Glutamatergic neuron (in vitro differentiated cells): ENCODE measurements at regions not wholly inside any gene's neighbourhood (a gene's known extent, or its start where the extent isn't known, plus 50 kb on each side); places are given as distances from the start of the nearest gene placed in this dataset.

Experiments
- DNase-seq: peaks from one replicate; pipeline ENCODE4 v3.0.0; 2022
- H3K27ac Mint-ChIP-seq: one replicate; pipeline ENCODE4 v1.8.0; 2020; ENCODE audit warnings: mild to moderate bottlenecking, mixed read lengths, inconsistent platforms; ENCODE audit not compliant: unreplicated experiment
- H3K27me3 Mint-ChIP-seq: one replicate; pipeline ENCODE4 v1.8.0; 2020; ENCODE audit warnings: mild to moderate bottlenecking, moderate library complexity, mixed read lengths, inconsistent platforms; ENCODE audit not compliant: unreplicated experiment
- H3K36me3 Mint-ChIP-seq: one replicate; pipeline ENCODE4 v1.8.0; 2020; ENCODE audit warnings: mild to moderate bottlenecking, mixed read lengths, inconsistent platforms; ENCODE audit not compliant: unreplicated experiment
- H3K4me1 Mint-ChIP-seq: one replicate; pipeline ENCODE4 v1.8.0; 2020; ENCODE audit warnings: mild to moderate bottlenecking, low read depth, mixed read lengths, inconsistent platforms; ENCODE audit not compliant: unreplicated experiment
- H3K4me3 Mint-ChIP-seq: one replicate; pipeline ENCODE4 v1.8.0; 2020; ENCODE audit warnings: mild to moderate bottlenecking, mixed read lengths, inconsistent platforms; ENCODE audit not compliant: unreplicated experiment
- H3K9me3 Mint-ChIP-seq: one replicate; pipeline ENCODE4 v1.8.0; 2020; ENCODE audit warnings: mild to moderate bottlenecking, moderate library complexity, mixed read lengths, inconsistent platforms; ENCODE audit not compliant: unreplicated experiment
- CTCF ChIP-seq: fragments of 200-600 bp; sonication (generic); IDR thresholded peaks from one replicate; pipeline ENCODE4 v1.5.0; 2021; ENCODE audit not compliant: partially characterized antibody, unreplicated experiment

- no peak for DNase-seq
- H3K27ac Mint-ChIP-seq, result no peak overlapping the region
- no peaks in the 10 kb centered on the region for H3K9me3 Mint-ChIP-seq
- no peaks in the 10 kb centered on the region for H3K36me3 Mint-ChIP-seq
- H3K4me3 Mint-ChIP-seq, result no peak overlapping the region
- H3K4me1 Mint-ChIP-seq, result no peaks in the 10 kb centered on the region
- H3K27me3 Mint-ChIP-seq, result no peaks in the 10 kb centered on the region
- no peak for TF ChIP-seq CTCF
Measured at GRCh38 chr2:61758159-61758558, 95.7 kb downstream of the FAM161A start.

- no peak overlapping the region for H3K4me3 Mint-ChIP-seq
- H3K9me3 Mint-ChIP-seq, result no peaks in the 10 kb centered on the region
- no peaks in the 10 kb centered on the region for H3K4me1 Mint-ChIP-seq
- no peak for DNase-seq
- no peaks in the 10 kb centered on the region for H3K36me3 Mint-ChIP-seq
- no peaks in the 10 kb centered on the region for H3K27me3 Mint-ChIP-seq
- no peak overlapping the region for H3K27ac Mint-ChIP-seq
- TF ChIP-seq CTCF, result no peak
Measured at GRCh38 chr2:61753512-61753911, 100.3 kb downstream of the FAM161A start.

- H3K4me3 Mint-ChIP-seq, result no peak overlapping the region
- no peak for DNase-seq
- H3K4me1 Mint-ChIP-seq, result no peaks in the 10 kb centered on the region
- no peaks in the 10 kb centered on the region for H3K9me3 Mint-ChIP-seq
- no peak overlapping the region for H3K27ac Mint-ChIP-seq
- no peak for TF ChIP-seq CTCF
- H3K36me3 Mint-ChIP-seq, result no peaks in the 10 kb centered on the region
- H3K27me3 Mint-ChIP-seq, result no peaks in the 10 kb centered on the region
Measured at GRCh38 chr2:61750624-61751023, 103.2 kb downstream of the FAM161A start.

GRCh38 chr2:61742955-61743354 is 110.9 kb downstream of the FAM161A start:
- no peak for TF ChIP-seq CTCF
- no peaks in the 10 kb centered on the region for H3K4me1 Mint-ChIP-seq
- no peaks in the 10 kb centered on the region for H3K36me3 Mint-ChIP-seq
- no peaks in the 10 kb centered on the region for H3K9me3 Mint-ChIP-seq
- no peaks in the 10 kb centered on the region for H3K27me3 Mint-ChIP-seq
- DNase-seq, result no peak
- no peak overlapping the region for H3K27ac Mint-ChIP-seq
- no peak overlapping the region for H3K4me3 Mint-ChIP-seq

GRCh38 chr2:61737841-61738240 is 116.0 kb downstream of the FAM161A start:
- Mint-ChIP-seq H3K4me3 (no peak overlapping the region), H3K27me3 (no peaks in the 10 kb centered on the region), H3K9me3 (no peaks in the 10 kb centered on the region), H3K36me3 (no peaks in the 10 kb centered on the region), H3K27ac (no peak overlapping the region), H3K4me1 (no peaks in the 10 kb centered on the region)
- DNase-seq, result no peak
- no peak for TF ChIP-seq CTCF
